Hepatocyte (in vitro differentiated cells): ENCODE measurements at regions not wholly inside any gene's neighbourhood (a gene's known extent, or its start where the extent isn't known, plus 50 kb on each side); places are given as distances from the start of the nearest gene placed in this dataset.

ENCODE experiments used
- EZH2 ChIP-seq: fragments of 200-600 bp; sonication (generic); IDR thresholded peaks from 2 replicates; pipeline ENCODE4 v1.6.1; 2016; ENCODE audit warnings: antibody characterized with exemption, mild to moderate bottlenecking, borderline replicate concordance
- TF ChIP-seq, protein P1 (sequence below): fragments of 200-600 bp; sonication (generic); IDR thresholded peaks from 2 replicates; pipeline ENCODE4 v1.5.1; 2016; ENCODE audit warnings: antibody characterized with exemption, mild to moderate bottlenecking; ENCODE audit not compliant: poor library complexity

DNA sequence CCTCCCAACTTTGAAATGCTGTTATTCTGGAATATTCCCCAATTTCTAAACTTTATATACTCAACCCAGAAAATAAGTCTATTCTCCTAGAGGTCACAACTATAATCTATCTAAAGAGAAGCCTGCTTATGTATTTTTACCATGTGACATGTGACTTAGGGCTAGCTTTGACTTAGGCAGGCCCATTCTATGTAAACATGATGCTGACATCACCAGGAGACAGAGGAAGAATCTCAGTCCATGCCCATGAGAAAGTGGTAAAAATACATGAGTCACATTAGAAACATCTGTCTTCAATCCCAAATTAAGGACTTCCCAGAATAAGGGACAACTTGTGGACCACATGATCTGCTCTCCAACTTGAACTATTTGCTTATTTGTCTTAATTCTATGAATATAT lies 113.6 kb upstream of the ID4 start:
- TF ChIP-seq, protein P1, sequence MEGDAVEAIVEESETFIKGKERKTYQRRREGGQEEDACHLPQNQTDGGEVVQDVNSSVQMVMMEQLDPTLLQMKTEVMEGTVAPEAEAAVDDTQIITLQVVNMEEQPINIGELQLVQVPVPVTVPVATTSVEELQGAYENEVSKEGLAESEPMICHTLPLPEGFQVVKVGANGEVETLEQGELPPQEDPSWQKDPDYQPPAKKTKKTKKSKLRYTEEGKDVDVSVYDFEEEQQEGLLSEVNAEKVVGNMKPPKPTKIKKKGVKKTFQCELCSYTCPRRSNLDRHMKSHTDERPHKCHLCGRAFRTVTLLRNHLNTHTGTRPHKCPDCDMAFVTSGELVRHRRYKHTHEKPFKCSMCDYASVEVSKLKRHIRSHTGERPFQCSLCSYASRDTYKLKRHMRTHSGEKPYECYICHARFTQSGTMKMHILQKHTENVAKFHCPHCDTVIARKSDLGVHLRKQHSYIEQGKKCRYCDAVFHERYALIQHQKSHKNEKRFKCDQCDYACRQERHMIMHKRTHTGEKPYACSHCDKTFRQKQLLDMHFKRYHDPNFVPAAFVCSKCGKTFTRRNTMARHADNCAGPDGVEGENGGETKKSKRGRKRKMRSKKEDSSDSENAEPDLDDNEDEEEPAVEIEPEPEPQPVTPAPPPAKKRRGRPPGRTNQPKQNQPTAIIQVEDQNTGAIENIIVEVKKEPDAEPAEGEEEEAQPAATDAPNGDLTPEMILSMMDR: no peak
- no peak for TF ChIP-seq EZH2
